H1 (cell line): ENCODE measurements at regions not wholly inside any gene's neighbourhood (a gene's known extent, or its start where the extent isn't known, plus 50 kb on each side); places are given as distances from the start of the nearest gene placed in this dataset.

ENCODE experiments used
- CHD7 ChIP-seq: fragments of 300-600 bp; sonication (generic); IDR thresholded peaks from 2 replicates; pipeline ENCODE4 v1.7.1; 2012; ENCODE audit warnings: low read length, moderate library complexity, mild to moderate bottlenecking, inconsistent platforms; ENCODE audit not compliant: insufficient replicate concordance

- TF ChIP-seq CHD7: no peak
Measured at GRCh38 chr5:125717209-125717608, 706.0 kb upstream of the GRAMD2B start (continued).
